ENCODE measurements at regions not wholly inside any gene's neighbourhood (a gene's known extent, or its start where the extent isn't known, plus 50 kb on each side); places are given as distances from the start of the nearest gene placed in this dataset.
"Not testable (repeated sequence)": the region's sequence is repeated elsewhere in the genome, so short reads cannot be mapped to it uniquely, and the experiment has no call there.

DNA sequence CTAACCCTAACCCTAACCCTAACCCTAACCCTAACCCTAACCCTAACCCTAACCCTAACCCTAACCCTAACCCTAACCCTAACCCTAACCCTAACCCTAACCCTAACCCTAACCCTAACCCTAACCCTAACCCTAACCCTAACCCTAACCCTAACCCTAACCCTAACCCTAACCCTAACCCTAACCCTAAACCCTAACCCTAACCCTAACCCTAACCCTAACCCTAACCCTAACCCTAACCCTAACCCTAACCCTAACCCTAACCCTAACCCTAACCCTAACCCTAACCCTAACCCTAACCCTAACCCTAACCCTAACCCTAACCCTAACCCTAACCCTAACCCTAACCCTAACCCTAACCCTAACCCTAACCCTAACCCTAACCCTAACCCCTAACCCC is 80.6 kb upstream of the PLEKHG4B start:
- DNase-seq = not testable (repeated sequence)

DNA sequence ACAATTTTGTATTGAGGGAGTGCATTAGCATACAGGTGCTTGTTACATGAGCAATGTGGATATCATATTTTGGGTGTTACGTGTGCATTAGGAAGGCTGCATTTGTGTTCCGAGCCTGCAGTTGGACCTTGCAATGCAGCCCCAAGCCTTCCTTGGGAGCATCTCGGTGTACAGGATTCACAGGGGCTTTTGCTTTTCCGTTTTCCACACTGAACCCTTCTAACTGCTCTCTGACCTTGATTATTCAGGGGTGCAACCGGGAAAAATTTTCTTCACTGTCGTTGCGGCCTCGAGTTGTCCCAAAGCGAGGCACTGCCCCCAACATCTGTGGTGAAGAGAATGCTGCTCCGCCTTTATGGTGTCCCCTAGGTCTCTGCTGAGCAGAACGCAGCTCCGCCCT is 80.1 kb upstream of the PLEKHG4B start:
- no peak for DNase-seq

DNA sequence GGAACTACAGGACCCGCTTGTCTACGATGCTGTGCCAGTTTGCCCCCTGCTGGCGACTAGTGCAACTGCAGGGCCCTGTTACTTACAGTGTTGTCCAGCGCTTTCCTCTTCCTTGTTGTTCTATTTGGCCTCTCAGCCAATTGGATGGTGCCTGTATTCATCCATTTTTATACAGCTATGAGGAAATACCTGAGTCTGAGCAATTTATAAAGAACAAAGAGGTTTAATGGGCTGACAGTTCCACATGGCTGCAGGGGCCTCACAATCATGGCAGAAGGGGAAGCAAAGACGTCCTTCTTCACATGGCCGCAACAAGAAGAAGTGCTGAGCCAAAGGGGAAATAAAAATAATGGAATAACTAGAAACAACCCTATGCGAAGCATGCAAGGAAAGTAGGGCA is 78.7 kb upstream of the PLEKHG4B start:
- no peak for DNase-seq

DNA sequence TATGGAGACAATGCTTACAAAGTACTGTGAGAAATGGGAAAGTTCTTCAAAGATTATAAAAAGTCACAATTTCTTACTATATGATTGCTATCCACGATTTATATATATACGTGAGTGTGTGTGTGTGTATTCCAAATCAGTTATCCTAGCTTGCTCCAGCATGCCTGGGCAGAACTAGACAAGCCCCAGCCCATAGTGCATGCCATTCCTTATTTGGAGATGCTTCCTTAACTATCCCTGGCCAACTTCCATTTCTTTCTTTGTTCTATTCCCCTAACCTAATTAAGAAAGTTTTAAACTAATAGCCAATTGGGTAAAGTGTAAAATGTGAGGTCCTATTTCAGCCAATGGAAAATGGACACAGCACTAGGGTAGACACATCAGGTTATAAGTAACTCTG is 77.3 kb upstream of the PLEKHG4B start:
- DNase-seq = peak; percentile 47

DNA sequence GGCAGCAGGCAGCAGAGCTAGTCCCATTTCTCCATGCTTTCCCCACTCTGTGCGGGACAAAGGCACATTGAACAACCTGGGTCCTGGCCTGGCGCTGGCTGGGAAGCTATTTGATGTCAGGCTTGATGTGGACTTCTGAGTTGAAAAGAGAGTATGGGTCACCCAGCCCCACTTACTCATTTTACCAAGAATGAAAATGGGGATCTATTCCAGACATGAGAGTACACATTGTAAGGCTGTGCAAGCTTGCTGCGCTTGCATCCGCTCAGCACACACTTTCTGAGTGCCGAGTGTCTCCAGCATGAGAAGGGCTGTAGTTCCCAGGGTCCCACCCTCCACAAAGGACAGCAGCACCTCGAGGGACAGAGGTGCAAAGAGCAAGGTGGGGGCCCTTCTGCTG is 71.7 kb upstream of the PLEKHG4B start:
- not testable (repeated sequence) for DNase-seq

DNA sequence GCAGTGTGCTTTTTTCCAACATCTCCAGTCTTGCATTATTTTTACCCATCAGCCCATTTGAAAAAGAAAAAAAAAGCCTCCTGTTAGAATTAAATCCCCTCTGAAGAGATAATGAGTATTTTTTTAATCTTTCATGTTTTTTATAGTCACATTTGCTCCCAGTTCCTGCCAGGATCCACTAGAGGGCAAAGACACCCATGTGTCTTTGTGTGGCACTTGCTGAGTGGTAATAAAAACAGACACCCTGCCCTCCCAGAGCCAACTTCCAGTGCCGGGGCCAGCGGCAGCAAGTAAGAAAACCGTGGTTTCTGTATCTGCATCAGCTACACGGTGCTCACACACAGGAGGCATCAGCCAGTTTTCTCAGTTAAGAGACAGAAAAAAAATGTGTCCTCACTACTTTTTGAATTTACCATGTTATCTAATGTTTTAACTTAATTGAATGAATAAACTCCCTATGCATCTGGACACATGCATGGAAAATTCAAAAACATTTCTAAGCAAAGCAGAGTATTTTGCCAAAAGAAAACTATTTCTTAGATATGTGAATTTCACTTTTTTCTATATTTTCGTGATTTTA is 70.2 kb upstream of the PLEKHG4B start:
- DNase-seq = peak; percentile 31

DNA sequence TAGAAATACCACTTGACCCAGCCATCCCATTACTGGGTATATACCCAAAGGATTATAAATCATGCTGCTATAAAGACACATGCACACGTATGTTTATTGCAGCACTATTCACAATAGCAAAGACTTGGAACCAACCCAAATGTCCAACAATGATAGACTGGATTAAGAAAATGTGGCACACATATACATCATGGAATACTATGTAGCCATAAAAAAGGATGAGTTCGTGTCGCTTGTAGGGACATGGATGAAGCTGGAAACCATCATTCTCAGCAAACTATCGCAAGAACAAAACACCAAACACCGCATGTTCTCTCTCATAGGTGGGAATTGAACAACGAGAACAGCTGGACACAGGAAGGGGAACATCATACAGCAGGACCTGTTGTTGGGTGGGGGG is 68.1 kb upstream of the PLEKHG4B start:
- DNase-seq = not testable (repeated sequence)

DNA sequence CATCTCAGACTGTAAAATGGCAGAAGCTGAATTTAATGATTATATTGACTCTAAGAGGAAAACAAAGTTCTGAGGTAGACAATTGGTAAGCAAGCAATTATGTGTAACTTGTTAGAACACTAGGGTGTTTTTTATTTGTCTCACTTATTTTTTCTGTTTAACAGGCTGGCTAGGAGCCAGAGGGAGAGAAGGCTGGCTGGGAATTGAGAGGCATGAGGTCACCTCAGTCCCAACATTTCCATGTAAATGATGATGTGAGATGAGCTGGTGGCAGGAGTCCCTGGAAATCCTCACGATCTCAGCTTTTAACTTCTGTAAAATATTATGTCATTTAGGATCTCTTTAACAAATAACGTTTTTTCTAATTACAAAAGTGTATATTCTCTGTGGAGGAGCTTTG is 66.9 kb upstream of the PLEKHG4B start:
- not testable (repeated sequence) for DNase-seq

DNA sequence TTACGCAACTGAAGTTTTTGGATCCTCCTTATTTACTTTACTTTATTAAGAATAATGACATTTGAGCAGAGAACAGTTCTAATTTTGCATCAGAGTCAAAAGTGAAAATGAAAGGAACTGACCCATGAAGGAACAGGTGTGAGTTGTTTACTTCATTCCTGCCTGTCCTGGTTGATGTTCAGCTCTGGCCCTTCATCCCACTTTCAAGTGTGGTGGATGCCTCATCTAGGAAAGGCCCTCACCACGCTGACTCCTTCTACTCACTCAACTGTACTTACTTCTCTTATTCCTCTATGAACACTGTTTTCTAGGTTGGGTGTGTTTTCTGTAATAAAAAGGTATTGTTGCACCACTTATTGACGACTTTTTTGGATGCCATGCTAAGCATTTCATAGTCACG is 61.8 kb upstream of the PLEKHG4B start:
- no peak for DNase-seq

DNA sequence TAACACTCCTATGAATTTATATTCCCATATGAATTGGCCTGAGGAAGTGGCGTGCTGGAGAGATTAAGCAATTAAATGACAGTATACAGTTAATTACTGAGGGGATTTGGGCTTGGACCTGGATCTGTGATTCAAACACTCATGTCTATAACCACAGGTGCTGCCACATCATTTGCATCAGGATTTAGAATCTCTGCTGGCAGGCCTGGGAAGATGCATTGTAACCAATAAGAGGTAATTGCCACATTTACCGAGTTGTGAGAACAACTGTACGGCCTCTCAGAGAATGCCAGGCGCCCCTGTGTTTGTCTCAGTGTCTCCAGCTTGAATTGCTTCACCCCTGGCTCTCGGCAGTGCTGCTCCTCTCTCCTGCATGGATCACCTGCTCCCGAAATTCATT is 61.4 kb upstream of the PLEKHG4B start:
- DNase-seq = not testable (repeated sequence)

DNA sequence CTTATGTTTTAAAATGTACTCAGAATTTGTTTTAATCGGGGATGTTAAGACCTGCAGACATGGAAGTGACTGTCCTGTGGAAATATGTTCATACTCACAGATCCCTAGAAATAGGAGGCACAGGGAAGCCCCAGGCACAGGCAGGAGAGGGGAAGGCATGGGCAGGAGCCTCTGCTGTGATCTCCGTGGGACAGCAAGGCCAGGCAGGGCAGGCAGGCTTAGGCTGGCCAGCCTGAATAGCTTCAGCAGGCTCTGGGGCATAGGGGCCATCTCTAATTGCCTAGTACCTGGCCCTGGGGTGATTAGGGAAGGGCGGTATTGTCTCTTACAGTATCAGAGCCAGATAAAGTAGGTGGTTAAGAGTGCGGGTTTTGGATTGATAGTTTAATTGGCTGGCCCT is 59.8 kb upstream of the PLEKHG4B start:
- DNase-seq = no peak

DNA sequence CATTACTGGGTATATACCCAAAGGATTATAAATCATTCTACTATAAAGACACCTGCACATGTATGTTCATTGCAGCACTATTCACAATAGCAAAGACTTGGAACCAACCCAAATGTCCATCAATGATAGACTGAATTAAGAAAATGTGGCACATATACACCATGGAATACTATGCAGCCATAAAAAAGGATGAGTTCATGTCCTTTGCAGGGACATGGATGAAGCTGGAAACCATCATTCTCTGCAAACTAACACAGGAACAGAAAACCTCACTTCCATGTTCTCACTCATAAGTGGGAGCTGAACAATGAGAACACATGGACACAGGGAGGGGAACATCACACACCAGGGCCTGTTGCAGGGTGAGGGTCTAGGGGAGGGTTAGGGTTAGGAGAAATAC is 56.4 kb upstream of the PLEKHG4B start:
- DNase-seq = not testable (repeated sequence)

DNA sequence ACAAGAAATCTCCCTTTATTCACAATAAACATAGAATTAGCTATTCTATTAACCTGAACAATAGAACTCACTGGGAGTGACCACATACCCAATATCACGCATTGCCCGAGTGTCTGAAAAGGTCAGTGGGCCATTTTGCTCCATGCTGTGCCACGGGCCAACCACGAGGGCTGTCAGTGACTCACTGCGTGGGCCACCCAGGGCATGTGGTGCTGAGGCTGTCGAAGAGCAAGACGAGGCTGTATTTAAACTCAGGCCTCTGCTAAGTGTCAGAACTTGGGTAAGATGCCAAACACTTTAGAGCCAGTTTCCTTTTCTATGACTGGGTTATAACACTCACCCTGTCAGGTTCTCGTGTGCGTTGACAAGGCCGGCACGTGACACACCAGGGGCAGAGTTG is 54.8 kb upstream of the PLEKHG4B start:
- not testable (repeated sequence) for DNase-seq

DNA sequence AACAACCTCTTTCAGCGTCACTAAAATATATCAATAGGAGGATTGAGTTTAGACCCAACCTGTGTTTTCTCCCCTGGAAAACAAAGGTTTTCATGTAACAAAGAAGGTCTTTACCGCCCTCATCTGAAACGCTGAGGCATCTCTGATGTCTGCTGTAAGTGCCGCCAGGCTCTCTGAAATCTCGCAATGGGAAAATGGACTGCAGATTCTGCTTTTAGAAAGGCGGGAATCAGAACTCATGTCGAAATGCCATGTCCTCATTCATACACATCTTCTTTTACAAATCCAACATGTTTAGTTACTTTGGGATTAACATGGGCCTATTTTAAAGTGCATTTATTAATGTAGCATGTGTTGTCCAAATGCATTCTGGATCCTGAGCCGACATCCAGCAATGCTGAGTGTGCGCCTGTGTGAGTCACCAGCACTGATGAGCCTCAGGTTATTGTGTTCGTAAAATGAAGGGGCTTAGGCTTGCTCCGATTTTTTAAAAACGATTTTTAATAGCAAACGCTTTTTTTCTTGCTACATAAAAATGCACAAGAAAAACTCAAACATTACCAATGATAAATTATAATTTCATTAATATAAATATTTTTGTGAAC is 51.9 kb upstream of the PLEKHG4B start:
- no peak for DNase-seq

All from fibroblast of skin of scalp (primary cell).